ENCODE measurements at regions not wholly inside any gene's neighbourhood (a gene's known extent, or its start where the extent isn't known, plus 50 kb on each side); places are given as distances from the start of the nearest gene placed in this dataset.

DNA sequence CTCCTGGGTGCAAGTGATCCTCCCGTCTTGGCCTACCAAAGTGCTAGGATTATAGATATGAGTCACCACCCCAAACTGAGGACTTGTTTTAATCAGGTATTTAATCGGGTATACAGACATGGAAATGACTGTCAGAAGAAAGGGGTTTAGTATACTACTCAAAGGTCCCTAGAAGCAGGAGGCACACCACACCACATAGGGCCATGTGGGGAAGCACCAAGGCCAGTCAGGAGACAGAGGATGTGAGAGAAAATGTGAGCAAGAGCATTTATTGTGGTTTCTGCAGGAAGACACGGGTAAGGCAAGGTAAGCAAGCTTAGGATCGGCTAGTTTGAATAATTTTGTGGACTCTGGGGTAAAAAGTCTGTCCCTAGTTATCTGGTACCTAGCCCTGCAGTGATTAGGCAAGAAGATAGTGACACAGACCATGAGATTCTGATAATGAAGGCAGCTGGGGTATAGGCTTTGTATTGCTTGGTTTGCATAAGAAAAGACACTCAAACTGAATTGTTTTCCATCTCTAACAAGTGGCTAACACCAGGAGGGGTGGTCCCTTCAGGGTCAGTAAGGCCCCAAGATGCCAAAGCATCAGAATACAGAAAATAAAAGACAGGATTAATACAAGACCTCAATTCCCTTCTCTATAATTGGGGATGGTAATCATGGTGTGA, 408.8 kb upstream of the F9 start:
- Histone ChIP-seq H3K27ac (no peak overlapping the region), H3K4me3 (no peak overlapping the region), H3K36me3 (no peaks in the 10 kb centered on the region), H3K27me3 (no peaks in the 10 kb centered on the region), H3K9me3 (no peaks in the 10 kb centered on the region), H3K4me1 (no peaks in the 10 kb centered on the region)
- in situ Hi-C loops (cut with MboI; ENCODE audit: low pct_ligation_motif_present in 1 of 4, low pct_unique_long_range_greater_than_20kb in 1 of 4, low sequenced_read_pairs in 3 of 4), result no loop called here
- intact Hi-C loops (cut with DNase I; ENCODE audit: low total_unique reads), result loop anchor here (5.0 kb wide), 1 partner anchor 1499 kb away; no protein-coding TSS in a partner anchor
- TF ChIP-seq POLR2AphosphoS5 (IDR thresholded peaks at IDR 0.05) (no peak), POLR2A (IDR thresholded peaks at IDR 0.05) (no peak), EP300 (IDR thresholded peaks at IDR 0.05; ENCODE audit: low read depth) (no peak), CTCF (IDR thresholded peaks at IDR 0.05) (no peak)
- 57% methylated on average over 4 of the region's 4 CpGs; no CpG with 5 or more reads in 1 of the 2 donors for WGBS, 2 donors (ENCODE audit: low coverage in 1 of 2)
- DNase-seq, result no peak

DNA sequence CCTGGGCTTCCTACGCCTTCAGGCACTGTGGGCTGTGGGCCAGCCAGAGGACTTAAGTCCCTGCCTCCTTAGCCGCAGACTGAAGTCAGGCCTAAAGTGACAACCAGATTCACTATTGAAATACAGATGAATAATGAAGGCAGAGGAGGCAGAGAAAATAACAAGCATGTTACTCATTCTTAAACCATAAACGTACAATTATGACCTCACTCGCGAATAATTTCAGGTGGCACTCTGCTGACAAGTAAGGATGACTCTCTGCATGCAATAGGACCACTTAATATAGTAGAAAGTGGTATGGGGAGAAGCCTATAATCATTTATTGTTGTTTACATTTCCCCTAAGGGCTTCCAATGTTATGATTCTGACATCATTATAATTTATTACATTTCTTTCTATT, 409.2 kb upstream of the FGF13 start:
- Histone ChIP-seq H3K4me3 (no peak overlapping the region), H3K4me1 (no peaks in the 10 kb centered on the region), H3K27ac (no peak overlapping the region), H3K9me3 (no peaks in the 10 kb centered on the region), H3K27me3 (no peaks in the 10 kb centered on the region), H3K36me3 (no peaks in the 10 kb centered on the region)
- TF ChIP-seq POLR2AphosphoS5 (IDR thresholded peaks at IDR 0.05) (no peak), POLR2A (IDR thresholded peaks at IDR 0.05) (no peak), CTCF (IDR thresholded peaks at IDR 0.05) (no peak), EP300 (IDR thresholded peaks at IDR 0.05; ENCODE audit: low read depth) (no peak)
- DNase-seq, result no peak
- intact Hi-C loops (cut with DNase I; ENCODE audit: low total_unique reads) (loop anchor here (5.0 kb wide), 1 partner anchor 1498 kb away; no protein-coding TSS in a partner anchor), in situ Hi-C loops (cut with MboI; ENCODE audit: low pct_ligation_motif_present in 1 of 4, low pct_unique_long_range_greater_than_20kb in 1 of 4, low sequenced_read_pairs in 3 of 4) (no loop called here)
- 83 to 89% methylated on average over 3 to 5 of the region's 5 CpGs for WGBS, 2 donors (ENCODE audit: low coverage in 1 of 2)

DNA sequence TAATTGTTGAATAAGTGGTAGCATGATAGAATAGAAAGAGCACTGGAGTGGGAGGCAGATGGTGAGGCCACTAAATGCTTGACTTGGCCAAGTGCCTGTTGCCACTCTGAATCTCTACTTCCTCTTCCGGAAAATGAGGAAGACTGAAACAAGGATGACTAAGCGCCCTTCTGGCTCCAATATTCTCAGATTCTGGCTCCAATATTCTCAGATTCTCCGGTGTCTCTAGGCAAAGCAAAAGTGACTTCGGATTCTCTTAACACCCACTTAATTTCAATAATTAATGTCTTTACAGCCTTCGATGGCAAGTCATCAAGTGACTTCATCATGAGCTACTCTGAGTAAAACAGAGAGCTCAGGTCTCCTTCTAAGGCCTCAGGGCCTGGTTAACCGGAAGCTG, 402.2 kb upstream of the FGF13 start:
- H3K4me3 ChIP-seq, result no peak overlapping the region
- no peaks in the 10 kb centered on the region for H3K36me3 ChIP-seq
- no peak for DNase-seq
- no peak for TF ChIP-seq EP300 (IDR thresholded peaks at IDR 0.05; ENCODE audit: low read depth)
- 47 to 75% methylated on average over 2 to 6 of the region's 6 CpGs for WGBS, 2 donors (ENCODE audit: low coverage in 1 of 2)
- intact Hi-C loops (cut with DNase I; ENCODE audit: low total_unique reads), result no loop called here
- in situ Hi-C loops (cut with MboI; ENCODE audit: low pct_ligation_motif_present in 1 of 4, low pct_unique_long_range_greater_than_20kb in 1 of 4, low sequenced_read_pairs in 3 of 4), result no loop called here
- H3K9me3 ChIP-seq, result no peaks in the 10 kb centered on the region
- no peaks in the 10 kb centered on the region for H3K4me1 ChIP-seq
- H3K27me3 ChIP-seq, result no peaks in the 10 kb centered on the region
- no peak overlapping the region for H3K27ac ChIP-seq

DNA sequence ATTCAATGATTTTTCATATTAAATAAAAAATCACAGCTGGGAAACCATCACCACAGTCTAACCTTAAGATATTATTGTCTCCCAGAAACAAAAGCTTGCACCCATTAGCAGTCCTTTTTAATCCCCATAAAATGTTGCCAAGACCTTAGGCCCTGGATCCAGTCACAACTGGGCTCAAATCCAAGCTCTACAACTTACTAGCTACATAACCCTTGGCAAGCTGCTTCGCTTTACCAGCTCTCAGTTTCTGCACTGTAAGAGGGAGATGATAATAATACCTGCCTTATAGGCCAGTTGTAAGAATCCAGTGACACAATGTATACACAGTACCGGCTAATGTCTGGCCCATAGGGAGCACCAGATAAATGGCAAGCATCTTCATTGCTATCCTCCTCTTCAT, 400.9 kb upstream of the FGF13 start:
- Histone ChIP-seq H3K27me3 (no peaks in the 10 kb centered on the region), H3K4me1 (no peaks in the 10 kb centered on the region), H3K9me3 (no peaks in the 10 kb centered on the region), H3K4me3 (no peak overlapping the region), H3K36me3 (no peaks in the 10 kb centered on the region), H3K27ac (no peak overlapping the region)
- no peak for DNase-seq
- in situ Hi-C loops (cut with MboI; ENCODE audit: low pct_ligation_motif_present in 1 of 4, low pct_unique_long_range_greater_than_20kb in 1 of 4, low sequenced_read_pairs in 3 of 4) (no loop called here), intact Hi-C loops (cut with DNase I; ENCODE audit: low total_unique reads) (no loop called here)
- TF ChIP-seq POLR2A (IDR thresholded peaks at IDR 0.05) (no peak), EP300 (IDR thresholded peaks at IDR 0.05; ENCODE audit: low read depth) (no peak)
- WGBS, 2 donors (ENCODE audit: low coverage in 1 of 2), result 52 to 57% methylated on average over 2 of the region's 2 CpGs

GRCh38 chrX:139106069-139106468, 394.6 kb upstream of the FGF13 start:
- no peaks in the 10 kb centered on the region for H3K4me1 ChIP-seq
- H3K27ac ChIP-seq, result no peak overlapping the region
- no peak for DNase-seq
- in situ Hi-C loops (cut with MboI; ENCODE audit: low pct_ligation_motif_present in 1 of 4, low pct_unique_long_range_greater_than_20kb in 1 of 4, low sequenced_read_pairs in 3 of 4) (no loop called here), intact Hi-C loops (cut with DNase I; ENCODE audit: low total_unique reads) (no loop called here)
- H3K4me3 ChIP-seq, result no peak overlapping the region
- H3K36me3 ChIP-seq, result no peaks in the 10 kb centered on the region
- TF ChIP-seq CTCF (IDR thresholded peaks at IDR 0.05), result no peak
- TF ChIP-seq POLR2AphosphoS5 (IDR thresholded peaks at IDR 0.05), result no peak
- TF ChIP-seq POLR2A (IDR thresholded peaks at IDR 0.05), result no peak
- TF ChIP-seq EP300 (IDR thresholded peaks at IDR 0.05; ENCODE audit: low read depth), result no peak
- H3K27me3 ChIP-seq, result no peaks in the 10 kb centered on the region
- 65% methylated on average over 2 of the region's 2 CpGs; no CpG with 5 or more reads in 1 of the 2 donors for WGBS, 2 donors (ENCODE audit: low coverage in 1 of 2)
- no peaks in the 10 kb centered on the region for H3K9me3 ChIP-seq

Measured in transverse colon (tissue), 4 donors.